ENCODE measurements at regions not wholly inside any gene's neighbourhood (a gene's known extent, or its start where the extent isn't known, plus 50 kb on each side); places are given as distances from the start of the nearest gene placed in this dataset.

DNA sequence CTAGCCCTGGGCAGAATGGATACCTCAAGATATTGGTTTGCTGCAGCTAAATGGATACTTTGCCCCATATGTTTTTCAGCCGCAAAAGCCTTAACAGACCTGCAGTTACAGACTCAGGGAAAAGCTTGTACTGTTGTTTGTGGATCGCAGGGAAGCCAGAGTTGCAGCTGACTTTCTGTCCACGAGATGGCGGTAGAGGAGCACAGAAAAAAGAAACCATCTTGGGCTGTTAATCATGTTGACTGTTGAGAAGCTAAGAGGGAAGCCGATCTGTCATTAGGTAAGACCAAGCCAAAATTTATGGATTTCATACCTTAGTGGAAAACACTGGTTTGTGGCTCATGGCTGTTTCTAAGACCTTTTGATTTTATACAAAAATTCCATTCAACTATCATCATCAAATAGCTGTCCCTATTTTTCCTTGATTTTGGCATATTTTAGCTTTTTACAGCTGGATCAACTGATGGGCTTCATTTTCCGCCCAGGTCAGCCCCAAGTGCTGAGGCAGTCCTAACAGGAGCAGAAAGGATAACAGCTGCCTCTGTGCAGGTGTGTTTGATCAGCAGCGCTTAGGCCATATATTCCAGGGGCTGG is 205.7 kb upstream of the ZPLD1 start:
- Mint-ChIP-seq H3K36me3 (ENCODE audit: unreplicated experiment) (no peaks in the 10 kb centered on the region), H3K27ac (ENCODE audit: unreplicated experiment) (no peak overlapping the region), H3K27me3 (ENCODE audit: unreplicated experiment) (no peaks in the 10 kb centered on the region), H3K4me1 (ENCODE audit: low read depth, unreplicated experiment) (peaks cover 16% of the 10 kb centered on the region), H3K4me3 (ENCODE audit: unreplicated experiment) (no peak overlapping the region), H3K9me3 (ENCODE audit: unreplicated experiment) (no peaks in the 10 kb centered on the region)
- DNase-seq: peak; percentile 76
- TF ChIP-seq, protein P1, sequence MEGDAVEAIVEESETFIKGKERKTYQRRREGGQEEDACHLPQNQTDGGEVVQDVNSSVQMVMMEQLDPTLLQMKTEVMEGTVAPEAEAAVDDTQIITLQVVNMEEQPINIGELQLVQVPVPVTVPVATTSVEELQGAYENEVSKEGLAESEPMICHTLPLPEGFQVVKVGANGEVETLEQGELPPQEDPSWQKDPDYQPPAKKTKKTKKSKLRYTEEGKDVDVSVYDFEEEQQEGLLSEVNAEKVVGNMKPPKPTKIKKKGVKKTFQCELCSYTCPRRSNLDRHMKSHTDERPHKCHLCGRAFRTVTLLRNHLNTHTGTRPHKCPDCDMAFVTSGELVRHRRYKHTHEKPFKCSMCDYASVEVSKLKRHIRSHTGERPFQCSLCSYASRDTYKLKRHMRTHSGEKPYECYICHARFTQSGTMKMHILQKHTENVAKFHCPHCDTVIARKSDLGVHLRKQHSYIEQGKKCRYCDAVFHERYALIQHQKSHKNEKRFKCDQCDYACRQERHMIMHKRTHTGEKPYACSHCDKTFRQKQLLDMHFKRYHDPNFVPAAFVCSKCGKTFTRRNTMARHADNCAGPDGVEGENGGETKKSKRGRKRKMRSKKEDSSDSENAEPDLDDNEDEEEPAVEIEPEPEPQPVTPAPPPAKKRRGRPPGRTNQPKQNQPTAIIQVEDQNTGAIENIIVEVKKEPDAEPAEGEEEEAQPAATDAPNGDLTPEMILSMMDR (IDR thresholded peaks at IDR 0.05; ENCODE audit: partially characterized antibody, unreplicated experiment): peak; percentile 91

DNA sequence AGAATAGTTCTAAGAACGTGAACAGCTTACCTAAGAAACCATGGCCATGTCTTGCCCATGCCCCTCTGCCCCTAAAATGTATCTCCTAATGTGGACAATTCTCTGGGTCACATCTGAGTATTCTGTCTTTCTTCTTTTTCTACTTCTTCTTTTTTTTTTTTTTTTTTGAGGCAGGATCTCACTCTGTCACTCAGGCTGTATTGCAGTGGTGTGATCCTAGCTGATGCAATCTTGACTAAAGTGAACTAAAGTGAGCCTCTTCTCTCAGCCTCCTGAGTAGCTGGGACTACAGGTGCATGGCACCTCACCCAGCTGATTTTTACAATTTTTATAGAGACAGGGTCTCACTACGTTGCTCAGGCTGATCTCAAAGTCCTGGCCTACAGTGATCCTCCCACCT is 204.8 kb upstream of the ZPLD1 start:
- no peak for DNase-seq
- Mint-ChIP-seq H3K4me3 (ENCODE audit: unreplicated experiment) (no peak overlapping the region), H3K27me3 (ENCODE audit: unreplicated experiment) (no peaks in the 10 kb centered on the region), H3K27ac (ENCODE audit: unreplicated experiment) (peak overlapping the region; percentile 2), H3K36me3 (ENCODE audit: unreplicated experiment) (no peaks in the 10 kb centered on the region), H3K9me3 (ENCODE audit: unreplicated experiment) (no peaks in the 10 kb centered on the region), H3K4me1 (ENCODE audit: low read depth, unreplicated experiment) (peaks cover 19% of the 10 kb centered on the region)
- TF ChIP-seq, protein P1 (IDR thresholded peaks at IDR 0.05; ENCODE audit: partially characterized antibody, unreplicated experiment): no peak

DNA sequence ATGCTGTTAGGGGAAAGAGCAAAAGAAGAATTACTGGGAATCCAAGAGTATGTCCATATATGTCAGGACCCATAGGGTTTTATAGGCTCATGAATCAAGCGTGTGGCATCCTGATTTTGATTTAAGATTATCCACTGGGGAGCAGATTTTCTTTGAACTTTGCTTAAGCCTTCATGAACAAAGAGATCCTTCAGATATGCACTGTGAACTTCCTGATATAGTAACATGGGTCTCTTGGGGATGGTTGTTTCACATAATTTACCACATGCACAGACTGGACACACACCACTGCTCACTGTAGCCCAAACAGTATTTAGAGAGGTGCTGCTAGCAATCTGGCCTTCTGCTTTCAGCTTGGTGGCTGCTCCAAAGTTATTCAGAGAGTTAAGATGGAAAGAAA is 200.9 kb upstream of the ZPLD1 start:
- DNase-seq: no peak
- Mint-ChIP-seq H3K4me1 (ENCODE audit: low read depth, unreplicated experiment) (peaks cover 15% of the 10 kb centered on the region), H3K36me3 (ENCODE audit: unreplicated experiment) (no peaks in the 10 kb centered on the region), H3K4me3 (ENCODE audit: unreplicated experiment) (no peak overlapping the region), H3K27ac (ENCODE audit: unreplicated experiment) (no peak overlapping the region), H3K27me3 (ENCODE audit: unreplicated experiment) (no peaks in the 10 kb centered on the region), H3K9me3 (ENCODE audit: unreplicated experiment) (no peaks in the 10 kb centered on the region)
- TF ChIP-seq, protein P1 (IDR thresholded peaks at IDR 0.05; ENCODE audit: partially characterized antibody, unreplicated experiment): no peak

GRCh38 chr3:102235679-102236078 is 199.1 kb upstream of the ZPLD1 start:
- no peak overlapping the region for H3K4me3 Mint-ChIP-seq (ENCODE audit: unreplicated experiment)
- no peaks in the 10 kb centered on the region for H3K27me3 Mint-ChIP-seq (ENCODE audit: unreplicated experiment)
- H3K27ac Mint-ChIP-seq (ENCODE audit: unreplicated experiment): no peak overlapping the region
- no peaks in the 10 kb centered on the region for H3K9me3 Mint-ChIP-seq (ENCODE audit: unreplicated experiment)
- TF ChIP-seq, protein P1 (IDR thresholded peaks at IDR 0.05; ENCODE audit: partially characterized antibody, unreplicated experiment): no peak
- DNase-seq: no peak
- H3K4me1 Mint-ChIP-seq (ENCODE audit: low read depth, unreplicated experiment): peaks cover 10% of the 10 kb centered on the region
- H3K36me3 Mint-ChIP-seq (ENCODE audit: unreplicated experiment): no peaks in the 10 kb centered on the region

GRCh38 chr3:102237181-102237580 is 197.6 kb upstream of the ZPLD1 start:
- DNase-seq: no peak
- no peak overlapping the region for H3K27ac Mint-ChIP-seq (ENCODE audit: unreplicated experiment)
- H3K9me3 Mint-ChIP-seq (ENCODE audit: unreplicated experiment): no peaks in the 10 kb centered on the region
- TF ChIP-seq, protein P1 (IDR thresholded peaks at IDR 0.05; ENCODE audit: partially characterized antibody, unreplicated experiment): no peak
- H3K27me3 Mint-ChIP-seq (ENCODE audit: unreplicated experiment): no peaks in the 10 kb centered on the region
- no peak overlapping the region for H3K4me3 Mint-ChIP-seq (ENCODE audit: unreplicated experiment)
- H3K36me3 Mint-ChIP-seq (ENCODE audit: unreplicated experiment): no peaks in the 10 kb centered on the region
- peaks cover 10% of the 10 kb centered on the region for H3K4me1 Mint-ChIP-seq (ENCODE audit: low read depth, unreplicated experiment)
